Loucy (cell line): ENCODE measurements at regions not wholly inside any gene's neighbourhood (a gene's known extent, or its start where the extent isn't known, plus 50 kb on each side); places are given as distances from the start of the nearest gene placed in this dataset.

ENCODE experiments used
- CTCF ChIP-seq: fragments of 200-600 bp; sonication (generic); conservative IDR thresholded peaks from 2 replicates; pipeline ENCODE4 v1.5.1; 2014; ENCODE audit warnings: mild to moderate bottlenecking, antibody characterized with exemption, low read length
- EZH2phosphoT487 ChIP-seq: fragments of 200-600 bp; IDR thresholded peaks from 2 replicates; pipeline ENCODE4 v1.6.1; 2018; ENCODE audit warnings: antibody characterized with exemption, mild to moderate bottlenecking, moderate library complexity, borderline replicate concordance

- TF ChIP-seq CTCF (no peak), EZH2phosphoT487 (no peak)
Measured at GRCh38 chr12:116463366-116463765, 95.8 kb upstream of the MAP1LC3B2 start.
